ENCODE measurements at regions not wholly inside any gene's neighbourhood (a gene's known extent, or its start where the extent isn't known, plus 50 kb on each side); places are given as distances from the start of the nearest gene placed in this dataset.

GRCh38 chr1:193580419-193580818, 394.0 kb upstream of the B3GALT2 start:
- H3K4me3 Mint-ChIP-seq = no peak overlapping the region

GRCh38 chr1:193579323-193579722, 392.9 kb upstream of the B3GALT2 start:
- Histone ChIP-seq H3K4me3 (ENCODE audit: low read length) (no peak overlapping the region), H3K27ac (ENCODE audit: low read depth, low read length) (no peak overlapping the region), H3K4me1 (ENCODE audit: control insufficient read depth, insufficient read depth, low read length) (peaks cover 3% of the 10 kb centered on the region), H3K27me3 (ENCODE audit: control insufficient read depth, insufficient read depth, low read length, poor library complexity, severe bottlenecking) (no peaks in the 10 kb centered on the region), H3K36me3 (ENCODE audit: control insufficient read depth, insufficient read depth, low read length) (no peaks in the 10 kb centered on the region), H3K9me3 (ENCODE audit: control insufficient read depth, low read length) (no peaks in the 10 kb centered on the region), H3K9ac (ENCODE audit: extremely low read depth, low read length, poor library complexity, severe bottlenecking) (no peak overlapping the region)
- no peak overlapping the region for H3K27ac Mint-ChIP-seq
- DNase-seq = no peak
- H3K4me3 Mint-ChIP-seq = no peak overlapping the region
- 100% methylated on average over 1 of the region's 1 CpG; no CpG with 5 or more reads in 1 of the 2 experiments for WGBS, 2 experiments (ENCODE audit: insufficient coverage in 1 of 2, insufficient read length in 1 of 2)
- peaks cover 25% of the 10 kb centered on the region for H3K4me1 Mint-ChIP-seq
- no peaks in the 10 kb centered on the region for H3K27me3 Mint-ChIP-seq (ENCODE audit: insufficient read depth)
- H3K36me3 Mint-ChIP-seq (ENCODE audit: low read depth) = no peaks in the 10 kb centered on the region
- peaks cover 3% of the 10 kb centered on the region for H3K9me3 Mint-ChIP-seq
- no peak for TF ChIP-seq CTCF (conservative IDR thresholded peaks at IDR 0.05)

More at GRCh38 chr1:193580419-193580818, 394.0 kb upstream of the B3GALT2 start:
- H3K27ac ChIP-seq (ENCODE audit: low read depth, low read length) = no peak overlapping the region
- H3K9me3 Mint-ChIP-seq = peaks cover 3% of the 10 kb centered on the region
- H3K4me1 Mint-ChIP-seq = peaks cover 25% of the 10 kb centered on the region
- no peaks in the 10 kb centered on the region for H3K36me3 ChIP-seq (ENCODE audit: control insufficient read depth, insufficient read depth, low read length)
- no peaks in the 10 kb centered on the region for H3K27me3 ChIP-seq (ENCODE audit: control insufficient read depth, insufficient read depth, low read length, poor library complexity, severe bottlenecking)
- H3K9me3 ChIP-seq (ENCODE audit: control insufficient read depth, low read length) = no peaks in the 10 kb centered on the region
- no peak for DNase-seq
- peaks cover 3% of the 10 kb centered on the region for H3K4me1 ChIP-seq (ENCODE audit: control insufficient read depth, insufficient read depth, low read length)
- H3K27me3 Mint-ChIP-seq (ENCODE audit: insufficient read depth) = no peaks in the 10 kb centered on the region
- TF ChIP-seq CTCF (conservative IDR thresholded peaks at IDR 0.05) = no peak
- no peak overlapping the region for H3K9ac ChIP-seq (ENCODE audit: extremely low read depth, low read length, poor library complexity, severe bottlenecking)
- H3K27ac Mint-ChIP-seq = no peak overlapping the region
- WGBS, 2 experiments (ENCODE audit: insufficient coverage in 1 of 2, insufficient read length in 1 of 2) = 88 to 100% methylated on average over 3 of the region's 3 CpGs
- no peaks in the 10 kb centered on the region for H3K36me3 Mint-ChIP-seq (ENCODE audit: low read depth)
- no peak overlapping the region for H3K4me3 ChIP-seq (ENCODE audit: low read length)

- no peak overlapping the region for H3K4me3 Mint-ChIP-seq
- no peak overlapping the region for H3K4me3 ChIP-seq (ENCODE audit: low read length)
- no peaks in the 10 kb centered on the region for H3K27me3 Mint-ChIP-seq (ENCODE audit: insufficient read depth)
- peaks cover 18% of the 10 kb centered on the region for H3K9me3 Mint-ChIP-seq
- no peak for TF ChIP-seq CTCF (conservative IDR thresholded peaks at IDR 0.05)
- H3K27ac Mint-ChIP-seq = no peak overlapping the region
- no peaks in the 10 kb centered on the region for H3K36me3 Mint-ChIP-seq (ENCODE audit: low read depth)
- H3K27me3 ChIP-seq (ENCODE audit: control insufficient read depth, insufficient read depth, low read length, poor library complexity, severe bottlenecking) = no peaks in the 10 kb centered on the region
- no peaks in the 10 kb centered on the region for H3K36me3 ChIP-seq (ENCODE audit: control insufficient read depth, insufficient read depth, low read length)
- DNase-seq = no peak
- no peaks in the 10 kb centered on the region for H3K4me1 Mint-ChIP-seq
- no peak overlapping the region for H3K27ac ChIP-seq (ENCODE audit: low read depth, low read length)
- no peak overlapping the region for H3K9ac ChIP-seq (ENCODE audit: extremely low read depth, low read length, poor library complexity, severe bottlenecking)
- no peaks in the 10 kb centered on the region for H3K4me1 ChIP-seq (ENCODE audit: control insufficient read depth, insufficient read depth, low read length)
- peaks cover 9% of the 10 kb centered on the region for H3K9me3 ChIP-seq (ENCODE audit: control insufficient read depth, low read length)
Measured at GRCh38 chr1:193574913-193575312, 388.5 kb upstream of the B3GALT2 start.
